ENCODE measurements at regions not wholly inside any gene's neighbourhood (a gene's known extent, or its start where the extent isn't known, plus 50 kb on each side); places are given as distances from the start of the nearest gene placed in this dataset.

- Histone ChIP-seq H3K27ac (no peak overlapping the region), H3K36me3 (replicated peaks; ENCODE audit: insufficient read depth, low read depth) (no peaks in the 10 kb centered on the region), H3K79me2 (no peaks in the 10 kb centered on the region), H3K4me2 (no peak overlapping the region), H3K4me1 (ENCODE audit: insufficient read depth) (no peaks in the 10 kb centered on the region), H2AFZ (no peak overlapping the region), H3K27me3 (no peaks in the 10 kb centered on the region), H4K20me1 (ENCODE audit: insufficient read depth, poor library complexity, severe bottlenecking) (no peaks in the 10 kb centered on the region), H3K9me3 (ENCODE audit: low read depth) (no peaks in the 10 kb centered on the region), H3K9me2 (replicated peaks; ENCODE audit: insufficient read depth) (no peaks in the 10 kb centered on the region), H3K4me3 (no peak overlapping the region)
- TF ChIP-seq EZH2phosphoT487 (IDR thresholded peaks at IDR 0.05; ENCODE audit: low read depth, severe bottlenecking, unreplicated experiment): no peak
- no peak for TF ChIP-seq CTCF (IDR thresholded peaks at IDR 0.05; ENCODE audit: poor library complexity)
- no peak for DNase-seq (ENCODE audit: low spot score)
- WGBS (ENCODE audit: low lambda C conversion rate, missing lambda C conversion rate): 91% methylated on average over 6 of the region's 6 CpGs
Measured at GRCh38 chr2:65802298-65802942, 370.0 kb upstream of the SPRED2 start.

GRCh38 chr2:65800998-65801397 is 368.6 kb upstream of the SPRED2 start:
- no peak overlapping the region for H3K4me3 ChIP-seq
- H3K79me2 ChIP-seq: no peaks in the 10 kb centered on the region
- no peak overlapping the region for H3K4me2 ChIP-seq
- no peaks in the 10 kb centered on the region for H3K9me2 ChIP-seq (replicated peaks; ENCODE audit: insufficient read depth)
- no peak overlapping the region for H3K27ac ChIP-seq
- TF ChIP-seq EZH2phosphoT487 (IDR thresholded peaks at IDR 0.05; ENCODE audit: low read depth, severe bottlenecking, unreplicated experiment): no peak
- peak; percentile 22 for TF ChIP-seq CTCF (IDR thresholded peaks at IDR 0.05; ENCODE audit: poor library complexity)
- no peak for DNase-seq (ENCODE audit: low spot score)
- H2AFZ ChIP-seq: no peak overlapping the region
- H3K4me1 ChIP-seq (ENCODE audit: insufficient read depth): no peaks in the 10 kb centered on the region
- no peaks in the 10 kb centered on the region for H3K9me3 ChIP-seq (ENCODE audit: low read depth)
- H4K20me1 ChIP-seq (ENCODE audit: insufficient read depth, poor library complexity, severe bottlenecking): no peaks in the 10 kb centered on the region
- H3K36me3 ChIP-seq (replicated peaks; ENCODE audit: insufficient read depth, low read depth): no peaks in the 10 kb centered on the region
- no peaks in the 10 kb centered on the region for H3K27me3 ChIP-seq
- 42% methylated on average over 1 of the region's 1 CpG for WGBS (ENCODE audit: low lambda C conversion rate, missing lambda C conversion rate)

GRCh38 chr2:65799141-65799854 is 366.9 kb upstream of the SPRED2 start:
- Histone ChIP-seq H3K4me3 (no peak overlapping the region), H3K27me3 (no peaks in the 10 kb centered on the region), H3K9me2 (replicated peaks; ENCODE audit: insufficient read depth) (no peaks in the 10 kb centered on the region), H3K4me1 (ENCODE audit: insufficient read depth) (no peaks in the 10 kb centered on the region), H2AFZ (no peak overlapping the region), H3K36me3 (replicated peaks; ENCODE audit: insufficient read depth, low read depth) (no peaks in the 10 kb centered on the region), H3K27ac (no peak overlapping the region), H3K9me3 (ENCODE audit: low read depth) (no peaks in the 10 kb centered on the region), H3K4me2 (no peak overlapping the region), H4K20me1 (ENCODE audit: insufficient read depth, poor library complexity, severe bottlenecking) (no peaks in the 10 kb centered on the region), H3K79me2 (no peaks in the 10 kb centered on the region)
- 92% methylated on average over 5 of the region's 5 CpGs for WGBS (ENCODE audit: low lambda C conversion rate, missing lambda C conversion rate)
- no peak for DNase-seq (ENCODE audit: low spot score)
- TF ChIP-seq EZH2phosphoT487 (IDR thresholded peaks at IDR 0.05; ENCODE audit: low read depth, severe bottlenecking, unreplicated experiment) (no peak), EZH2 (IDR thresholded peaks at IDR 0.05; ENCODE audit: borderline replicate concordance) (no peak), CTCF (IDR thresholded peaks at IDR 0.05; ENCODE audit: poor library complexity) (no peak)
